ENCODE measurements at regions not wholly inside any gene's neighbourhood (a gene's known extent, or its start where the extent isn't known, plus 50 kb on each side); places are given as distances from the start of the nearest gene placed in this dataset.

GRCh38 chr1:239872626-239873025 lies 219.1 kb upstream of the FMN2 start:
- FAIRE-seq: no peak
- 92% methylated on average over 2 of the region's 2 CpGs; no CpG with 5 or more reads in 1 of the 2 experiments for WGBS, 2 experiments (ENCODE audit: extremely low coverage in 1 of 2, insufficient coverage in 1 of 2, insufficient read length in 1 of 2, insufficient replicate concordance in 2 of 2, low coverage in 1 of 2, low lambda C conversion rate in 2 of 2, missing lambda C conversion rate in 1 of 2)
- H2AFZ ChIP-seq (ENCODE audit: low read length): no peak overlapping the region

More at GRCh38 chr1:239872626-239873025, 219.1 kb upstream of the FMN2 start:
- H3K79me1 ChIP-seq (ENCODE audit: low read depth, low read length): no peaks in the 10 kb centered on the region
- H3K23me2 ChIP-seq (ENCODE audit: low read depth, low read length): no peaks in the 10 kb centered on the region
- no peaks in the 10 kb centered on the region for H3K36me3 ChIP-seq (ENCODE audit: control insufficient read depth in 2 of 4, insufficient read depth in 4 of 4, low read length in 3 of 4)
- no peaks in the 10 kb centered on the region for H3K9me3 ChIP-seq (ENCODE audit: insufficient read depth in 2 of 2, low read depth in 1 of 2, low read length in 1 of 2)
- H3K4me2 ChIP-seq (ENCODE audit: insufficient read depth in 1 of 2, low read depth in 2 of 2, low read length in 2 of 2): no peak overlapping the region
- no peak overlapping the region for H2BK15ac ChIP-seq (ENCODE audit: low read length)
- H2BK120ac ChIP-seq (replicated peaks; ENCODE audit: low read depth, low read length): no peak overlapping the region
- ChIA-PET POLR2A (ENCODE audit: partially characterized antibody) (interaction anchor here (0.7 kb wide), 1 partner anchor 403 kb away, joined by 3 read pairs; no protein-coding TSS in a partner anchor), CTCF (ENCODE audit: partially characterized antibody) (interaction anchor here (0.7 kb wide), 1 partner anchor 71 kb away, joined by 3 read pairs; no protein-coding TSS in a partner anchor)
- no peak overlapping the region for H2BK20ac ChIP-seq (ENCODE audit: low read length)
- H3K56ac ChIP-seq (replicated peaks; ENCODE audit: insufficient read length, low read depth, low read length): no peak overlapping the region
- H2BK12ac ChIP-seq (ENCODE audit: low read depth, low read length): no peak overlapping the region
- no peak overlapping the region for H3K23ac ChIP-seq (ENCODE audit: insufficient read length)
- H3K4me1 ChIP-seq (replicated peaks in 1 of 4; ENCODE audit: control insufficient read depth in 3 of 4, insufficient read depth in 4 of 4, low read length in 3 of 4): no peaks in the 10 kb centered on the region
- H3K27ac ChIP-seq (ENCODE audit: low read depth, low read length): no peak overlapping the region
- no peak overlapping the region for H4K8ac ChIP-seq (ENCODE audit: extremely low read depth, insufficient read depth, low read length)
- H4K20me1 ChIP-seq (replicated peaks in 1 of 2; ENCODE audit: control insufficient read depth in 1 of 2, insufficient read depth in 2 of 2, low read length in 2 of 2): no peaks in the 10 kb centered on the region
- TF ChIP-seq BRCA1 (IDR thresholded peaks at IDR 0.05; ENCODE audit: low read depth, low read length): no peak
- TF ChIP-seq CTCF (IDR thresholded peaks at IDR 0.05; ENCODE audit: control extremely low read depth in 1 of 3, insufficient read depth in 1 of 3, low read depth in 1 of 3, low read length in 3 of 3): no peak
- TF ChIP-seq MAFK (IDR thresholded peaks at IDR 0.05; ENCODE audit: low read depth, low read length): no peak
- no peak for TF ChIP-seq PHF8 (conservative IDR thresholded peaks at IDR 0.05; ENCODE audit: low read depth, low read length)
- TF ChIP-seq EP300 (IDR thresholded peaks at IDR 0.05; ENCODE audit: borderline replicate concordance in 1 of 2, low read depth in 2 of 2, low read length in 2 of 2): no peak
- TF ChIP-seq SAP30 (IDR thresholded peaks at IDR 0.05; ENCODE audit: insufficient read depth, insufficient replicate concordance, low read length): no peak
- TF ChIP-seq CREB1 (IDR thresholded peaks at IDR 0.05): no peak
- no peak overlapping the region for H2AK5ac ChIP-seq (ENCODE audit: low read depth, low read length)
- H2BK5ac ChIP-seq (ENCODE audit: low read depth, low read length): no peak overlapping the region
- H3K27me3 ChIP-seq (replicated peaks in 1 of 4; ENCODE audit: control insufficient read depth in 3 of 4, extremely low read depth in 1 of 4, insufficient read depth in 3 of 4, low read length in 3 of 4): no peaks in the 10 kb centered on the region
- no peak overlapping the region for H4K5ac ChIP-seq (ENCODE audit: insufficient read length, low read depth, low read length)
- H3K4ac ChIP-seq (replicated peaks; ENCODE audit: insufficient read length, low read depth, low read length): no peak overlapping the region
- H3K18ac ChIP-seq (ENCODE audit: extremely low read depth, low read length): no peak overlapping the region
- no peak overlapping the region for H3K4me3 ChIP-seq (ENCODE audit: extremely low read depth in 1 of 4, insufficient read depth in 2 of 4, low read depth in 3 of 4, low read length in 4 of 4)
- DNase-seq (ENCODE audit: low read depth in 1 of 2, low spot score in 2 of 2): no peak
- no peaks in the 10 kb centered on the region for H3K79me2 ChIP-seq (ENCODE audit: control insufficient read depth in 1 of 2, insufficient read depth in 2 of 2, low read length in 2 of 2)
- H4K91ac ChIP-seq (replicated peaks; ENCODE audit: insufficient read length, low read length): no peak overlapping the region
- H3K14ac ChIP-seq (ENCODE audit: insufficient read length): no peak overlapping the region
- H3K9ac ChIP-seq (replicated peaks in 1 of 4; ENCODE audit: extremely low read depth in 1 of 4, low read depth in 3 of 4, low read length in 3 of 4): no peak overlapping the region

All from H1 (cell line).